ENCODE measurements at regions not wholly inside any gene's neighbourhood (a gene's known extent, or its start where the extent isn't known, plus 50 kb on each side); places are given as distances from the start of the nearest gene placed in this dataset.

- TF ChIP-seq POLR2A (IDR thresholded peaks at IDR 0.05; ENCODE audit: low read depth, low read length): no peak
- FAIRE-seq (no peak), DNase-seq (ENCODE audit: insufficient read length, low spot score) (no peak)
Measured at GRCh38 chr7:112622159-112622715, 141.4 kb downstream of the LSMEM1 start.

GRCh38 chr7:112624416-112624815 lies 143.6 kb downstream of the LSMEM1 start:
- no peak for FAIRE-seq
- no peak for TF ChIP-seq POLR2A (IDR thresholded peaks at IDR 0.05; ENCODE audit: low read depth, low read length)

GRCh38 chr7:112630565-112630964 lies 149.8 kb downstream of the LSMEM1 start:
- TF ChIP-seq POLR2A (IDR thresholded peaks at IDR 0.05; ENCODE audit: low read depth, low read length): no peak
- no peak for FAIRE-seq
- no peak for DNase-seq (ENCODE audit: insufficient read length, low spot score)

More at GRCh38 chr7:112624416-112624815, 143.6 kb downstream of the LSMEM1 start:
- no peak for DNase-seq (ENCODE audit: insufficient read length, low spot score)

GRCh38 chr7:112634107-112634506 lies 153.3 kb downstream of the LSMEM1 start:
- FAIRE-seq (no peak), DNase-seq (ENCODE audit: insufficient read length, low spot score) (no peak)
- no peak for TF ChIP-seq POLR2A (IDR thresholded peaks at IDR 0.05; ENCODE audit: low read depth, low read length)

GRCh38 chr7:112635742-112636141 lies 154.5 kb downstream of the TMEM168 start:
- DNase-seq (ENCODE audit: insufficient read length, low spot score): no peak
- FAIRE-seq: no peak
- no peak for TF ChIP-seq POLR2A (IDR thresholded peaks at IDR 0.05; ENCODE audit: low read depth, low read length)

GRCh38 chr7:112638675-112639400 lies 151.4 kb downstream of the TMEM168 start:
- no peak for TF ChIP-seq POLR2A (IDR thresholded peaks at IDR 0.05; ENCODE audit: low read depth, low read length)
- no peak for DNase-seq (ENCODE audit: insufficient read length, low spot score)
- no peak for FAIRE-seq

- DNase-seq (ENCODE audit: insufficient read length, low spot score): no peak
- FAIRE-seq: no peak
- no peak for TF ChIP-seq POLR2A (IDR thresholded peaks at IDR 0.05; ENCODE audit: low read depth, low read length)
Measured at GRCh38 chr7:112640685-112641084, 149.5 kb downstream of the TMEM168 start.

GRCh38 chr7:112646783-112647182 lies 143.4 kb downstream of the TMEM168 start:
- FAIRE-seq (no peak), DNase-seq (ENCODE audit: insufficient read length, low spot score) (no peak)
- TF ChIP-seq POLR2A (IDR thresholded peaks at IDR 0.05; ENCODE audit: low read depth, low read length): no peak

- TF ChIP-seq POLR2A (IDR thresholded peaks at IDR 0.05; ENCODE audit: low read depth, low read length): no peak
- DNase-seq (ENCODE audit: insufficient read length, low spot score) (no peak), FAIRE-seq (no peak)
Measured at GRCh38 chr7:112648781-112649180, 141.4 kb downstream of the TMEM168 start.

- FAIRE-seq (no peak), DNase-seq (ENCODE audit: insufficient read length, low spot score) (no peak)
- no peak for TF ChIP-seq POLR2A (IDR thresholded peaks at IDR 0.05; ENCODE audit: low read depth, low read length)
Measured at GRCh38 chr7:112649560-112649959, 140.6 kb downstream of the TMEM168 start.

- DNase-seq (ENCODE audit: insufficient read length, low spot score) (no peak), FAIRE-seq (peak; percentile 38)
- TF ChIP-seq POLR2A (IDR thresholded peaks at IDR 0.05; ENCODE audit: low read depth, low read length): no peak
Measured at GRCh38 chr7:112654322-112655216, 135.6 kb downstream of the TMEM168 start.

- FAIRE-seq (no peak), DNase-seq (ENCODE audit: insufficient read length, low spot score) (no peak)
- no peak for TF ChIP-seq POLR2A (IDR thresholded peaks at IDR 0.05; ENCODE audit: low read depth, low read length)
Measured at GRCh38 chr7:112665709-112666108, 124.5 kb downstream of the TMEM168 start.

- FAIRE-seq: no peak
- no peak for DNase-seq (ENCODE audit: insufficient read length, low spot score)
- TF ChIP-seq POLR2A (IDR thresholded peaks at IDR 0.05; ENCODE audit: low read depth, low read length): no peak
Measured at GRCh38 chr7:112668561-112668960, 121.6 kb downstream of the TMEM168 start.

GRCh38 chr7:112669306-112669705 lies 120.9 kb downstream of the TMEM168 start:
- no peak for TF ChIP-seq POLR2A (IDR thresholded peaks at IDR 0.05; ENCODE audit: low read depth, low read length)
- FAIRE-seq (no peak), DNase-seq (ENCODE audit: insufficient read length, low spot score) (no peak)
